HL-60 (cell line): ENCODE measurements at regions not wholly inside any gene's neighbourhood (a gene's known extent, or its start where the extent isn't known, plus 50 kb on each side); places are given as distances from the start of the nearest gene placed in this dataset.

Experiments used
- CTCF ChIP-seq: IDR thresholded peaks from one replicate; pipeline ENCODE4 v1.5.1; 2011; ENCODE audit warnings: low read length, control low read depth, inconsistent platforms; ENCODE audit not compliant: insufficient read depth
- GABPA ChIP-seq: IDR thresholded peaks from 2 replicates; pipeline ENCODE4 v1.6.1; 2012; ENCODE audit warnings: low read depth
- POLR2AphosphoS5 ChIP-seq: IDR thresholded peaks from 2 replicates; pipeline ENCODE4 v1.6.1; 2012; ENCODE audit warnings: low read depth
- REST ChIP-seq: IDR thresholded peaks from 2 replicates; pipeline ENCODE4 v1.6.1; 2012; ENCODE audit warnings: low read depth; ENCODE audit not compliant: insufficient replicate concordance
- SPI1 ChIP-seq: IDR thresholded peaks from 2 replicates; pipeline ENCODE4 v1.6.1; 2012; ENCODE audit warnings: low read depth, mild to moderate bottlenecking, borderline replicate concordance

GRCh38 chr3:80068459-80068858 is 300.7 kb upstream of the ROBO1 start:
- TF ChIP-seq CTCF (no peak), POLR2AphosphoS5 (no peak), REST (no peak), SPI1 (no peak), GABPA (no peak)
